GM18508 (cell line): ENCODE measurements at regions not wholly inside any gene's neighbourhood (a gene's known extent, or its start where the extent isn't known, plus 50 kb on each side); places are given as distances from the start of the nearest gene placed in this dataset.
"Not testable (repeated sequence)": the region's sequence is repeated elsewhere in the genome, so short reads cannot be mapped to it uniquely, and the experiment has no call there.

Experiments
- ATAC-seq: cut with Tn5 transposase; IDR thresholded peaks from one replicate; pipeline ENCODE4 v1.9.1; 2021; ENCODE audit warnings: moderate number of reproducible peaks; ENCODE audit not compliant: insufficient read depth, unreplicated experiment

GRCh38 chr12:91774434-91774921 lies 371.2 kb downstream of the BTG1 start:
- no peak for ATAC-seq

- ATAC-seq = no peak
Observed at GRCh38 chr12:91773749-91774429, 371.8 kb downstream of the BTG1 start.

DNA sequence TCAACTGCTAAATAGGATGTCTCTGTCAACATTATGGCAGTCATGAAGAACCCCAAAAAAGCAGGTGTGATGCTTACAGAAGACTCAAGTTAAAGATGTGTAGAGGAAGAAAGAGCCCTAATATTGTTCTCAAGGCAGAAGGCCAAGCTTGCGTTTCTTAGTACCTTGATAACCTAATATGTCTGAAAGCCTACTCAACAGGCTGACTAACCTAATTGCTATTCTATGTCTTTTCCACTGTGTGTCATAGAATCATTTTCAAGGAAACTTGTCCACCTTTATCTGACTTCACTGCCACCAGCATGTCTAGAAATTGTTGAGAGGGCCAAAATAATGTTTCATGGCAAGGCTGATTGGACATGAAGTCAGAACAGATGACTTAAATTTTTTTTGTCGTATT lies 373.2 kb downstream of the BTG1 start:
- no peak for ATAC-seq

GRCh38 chr12:91769736-91770135 lies 375.9 kb downstream of the BTG1 start:
- ATAC-seq = no peak

DNA sequence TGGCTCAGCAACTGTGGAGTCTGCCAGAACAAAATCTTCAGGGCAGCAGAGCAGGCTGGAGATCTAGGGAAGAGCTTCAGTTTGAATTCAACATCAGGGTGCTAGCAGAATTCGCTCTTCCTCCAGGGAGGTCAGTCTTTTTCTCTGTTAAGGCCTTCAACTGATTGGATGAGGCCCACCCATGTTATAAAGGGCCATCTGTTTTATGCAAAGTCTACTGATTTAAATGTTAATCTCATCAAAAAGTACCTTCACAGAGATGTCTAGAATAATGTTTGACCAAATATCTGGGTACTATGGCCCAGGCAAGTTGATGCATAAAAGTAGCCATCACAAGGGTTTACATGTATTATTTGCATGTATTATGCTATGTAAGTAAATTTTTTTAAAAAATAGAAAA lies 378.4 kb downstream of the BTG1 start:
- ATAC-seq = no peak

DNA sequence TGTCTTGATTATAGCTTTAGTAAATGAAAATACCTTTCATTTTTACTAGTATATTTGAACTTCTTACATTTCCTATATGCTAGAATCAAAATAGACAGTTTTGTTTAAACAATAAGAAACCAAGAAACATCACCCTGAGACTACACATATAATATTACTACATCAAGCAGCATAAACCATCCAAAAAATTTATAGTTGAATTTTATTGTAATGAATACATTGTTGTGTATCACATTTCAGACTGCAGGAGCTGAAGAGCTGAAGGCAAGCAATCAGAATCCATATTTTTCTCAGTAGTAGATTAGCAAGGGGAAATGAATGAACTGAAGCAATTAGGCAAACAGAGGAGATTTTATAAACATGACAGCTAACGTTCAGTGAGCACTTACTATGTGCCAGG lies 379.2 kb downstream of the BTG1 start:
- no peak for ATAC-seq

DNA sequence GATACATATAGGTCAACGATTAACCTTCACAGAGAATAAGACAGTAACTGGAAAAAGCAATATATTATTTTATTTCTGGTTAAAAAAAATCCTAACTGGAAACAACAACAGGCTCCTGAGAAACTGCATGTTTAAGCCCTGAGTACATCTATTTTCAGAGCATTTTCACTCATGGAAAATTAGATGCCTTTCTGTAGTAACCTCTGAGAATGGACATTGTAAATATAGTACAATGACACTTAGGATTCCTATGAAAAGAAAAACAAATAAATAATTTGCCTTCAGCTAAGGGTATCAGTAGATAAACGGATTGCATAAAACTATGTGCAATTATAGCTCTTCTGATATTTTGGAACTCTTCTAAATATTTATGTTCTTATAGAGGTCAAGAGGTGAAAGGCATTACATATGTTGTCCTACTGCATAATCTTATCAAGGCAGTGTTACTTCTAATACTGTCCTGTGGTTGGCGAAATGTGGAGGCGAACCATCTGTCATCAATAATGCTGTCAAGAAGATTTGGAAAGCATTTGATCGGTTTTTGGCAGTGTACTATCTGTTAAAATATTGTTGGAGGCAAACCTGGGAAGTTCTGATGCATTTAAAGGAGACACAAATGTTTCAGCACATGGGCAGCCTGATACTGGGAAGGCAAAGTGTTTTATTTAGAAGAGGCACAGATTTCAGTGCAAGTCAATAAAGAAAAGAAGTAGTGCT lies 381.8 kb downstream of the BTG1 start:
- no peak for ATAC-seq

GRCh38 chr12:91753649-91754048 lies 392.0 kb downstream of the BTG1 start:
- no peak for ATAC-seq

DNA sequence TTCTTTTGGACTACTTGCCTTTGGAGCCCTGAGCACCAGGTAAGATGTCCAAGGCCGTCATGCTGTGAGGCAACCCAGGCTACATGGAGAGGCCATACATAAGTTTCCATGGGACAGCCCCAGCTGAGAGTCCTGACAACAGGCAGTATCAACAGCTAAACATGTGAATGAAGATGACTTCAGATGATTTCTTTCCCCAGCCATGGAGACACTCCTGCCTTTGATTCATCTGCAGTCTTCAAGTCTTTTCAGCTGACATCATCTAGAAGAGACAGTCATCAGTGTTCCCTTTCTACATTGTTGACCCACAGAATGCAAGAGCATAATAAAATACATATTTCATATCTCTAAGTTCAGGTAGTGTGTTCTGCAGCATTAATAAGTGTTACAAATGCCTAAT lies 398.7 kb downstream of the BTG1 start:
- ATAC-seq = no peak

GRCh38 chr12:91744597-91744996 lies 401.0 kb downstream of the BTG1 start:
- no peak for ATAC-seq

GRCh38 chr12:91743704-91744321 lies 401.8 kb downstream of the BTG1 start:
- ATAC-seq = no peak

GRCh38 chr12:91743280-91743679 lies 402.4 kb downstream of the BTG1 start:
- no peak for ATAC-seq

- no peak for ATAC-seq
Observed at GRCh38 chr12:91741932-91742331, 403.7 kb downstream of the BTG1 start.

DNA sequence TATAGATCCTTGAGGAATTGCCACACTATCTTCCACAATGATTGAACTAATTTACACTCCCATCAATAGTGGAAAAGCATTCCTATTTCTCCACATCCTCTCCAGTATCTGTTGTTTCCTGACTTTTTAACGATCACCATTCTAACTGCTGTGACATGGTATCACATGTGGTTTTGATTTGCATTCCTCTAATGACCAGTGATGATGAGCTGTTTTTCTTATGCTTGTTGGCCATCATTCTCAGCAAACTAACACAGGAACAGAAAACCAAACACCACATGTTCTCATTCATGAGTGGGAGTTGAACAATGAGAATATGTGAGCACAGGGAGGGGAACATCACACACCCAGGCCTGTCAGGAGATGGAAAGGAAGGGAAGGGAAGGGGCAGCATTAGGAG lies 411.8 kb downstream of the BTG1 start:
- not testable (repeated sequence) for ATAC-seq

DNA sequence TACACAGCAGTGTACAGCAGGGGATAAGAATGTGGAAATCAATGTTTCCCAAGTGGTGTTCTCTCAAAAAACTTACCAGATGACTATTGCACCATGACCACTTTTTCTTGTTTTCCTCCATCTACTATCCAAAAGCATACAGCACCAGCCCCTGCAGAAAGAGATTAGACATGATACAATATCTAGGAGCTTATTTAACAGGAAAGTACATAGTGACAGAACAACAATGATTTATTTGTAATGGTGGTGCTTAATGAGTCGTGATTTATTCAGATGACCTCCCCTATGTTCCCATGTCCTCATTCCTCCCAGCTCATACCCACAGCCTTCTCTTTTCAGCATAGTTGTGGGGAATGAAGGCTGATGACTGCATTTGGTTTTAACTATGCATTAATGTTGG lies 413.6 kb downstream of the BTG1 start:
- ATAC-seq = no peak

GRCh38 chr12:91729543-91729942 lies 416.1 kb downstream of the BTG1 start:
- no peak for ATAC-seq

DNA sequence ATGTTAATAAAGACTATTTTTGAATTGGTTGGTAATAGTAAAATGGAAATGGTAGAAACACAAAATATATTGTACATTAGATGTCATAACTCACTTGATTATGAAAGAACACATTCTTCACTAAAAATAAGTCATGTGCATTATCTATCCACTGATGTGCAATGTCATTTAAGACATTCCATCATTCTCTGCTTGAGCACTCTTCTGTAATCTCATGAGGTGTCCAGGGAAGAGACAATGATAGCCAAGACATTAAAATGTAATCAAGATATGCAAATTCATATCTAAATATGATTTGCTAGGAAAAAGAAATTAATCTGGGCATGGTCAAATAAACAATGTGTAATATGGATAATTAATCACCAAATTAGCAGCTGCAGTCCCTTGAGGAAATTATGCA lies 422.5 kb downstream of the BTG1 start:
- no peak for ATAC-seq

DNA sequence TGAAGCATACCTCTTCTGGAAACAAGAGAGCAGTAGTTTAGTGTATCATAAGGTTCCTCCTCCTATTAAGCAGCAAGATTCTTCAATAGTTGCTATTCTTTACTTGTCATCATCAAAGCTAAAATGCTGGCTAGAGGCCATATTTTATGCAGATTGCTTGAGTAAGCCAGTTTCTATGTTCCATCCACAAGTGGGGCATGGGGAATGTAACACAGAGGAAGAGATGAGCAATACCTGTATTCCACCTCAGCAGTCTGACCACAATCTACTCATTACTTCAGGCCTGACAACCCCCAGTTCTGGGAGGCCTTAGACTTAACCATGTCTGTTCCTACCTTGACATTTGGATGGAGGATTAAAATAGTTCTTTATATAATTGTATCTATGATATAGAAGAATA lies 423.6 kb downstream of the BTG1 start:
- no peak for ATAC-seq

DNA sequence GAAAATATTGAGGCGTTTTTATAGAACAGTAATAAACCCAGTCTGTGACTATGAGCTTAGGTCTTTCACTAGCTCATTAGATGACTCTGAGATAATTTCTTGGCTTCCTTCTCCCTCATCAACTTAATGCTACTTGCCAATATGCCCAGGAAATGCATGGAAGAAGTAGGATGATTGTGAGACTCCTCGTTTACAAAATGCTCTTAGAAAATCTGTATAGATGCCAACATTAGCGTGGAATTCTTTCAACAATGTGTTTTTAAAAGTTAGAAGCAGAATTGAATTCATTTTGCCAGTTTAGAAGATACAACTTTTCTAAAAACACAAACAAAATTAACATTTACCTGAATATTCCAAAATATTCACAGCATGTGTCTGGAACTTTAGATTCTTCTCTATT lies 424.6 kb downstream of the BTG1 start:
- no peak for ATAC-seq

DNA sequence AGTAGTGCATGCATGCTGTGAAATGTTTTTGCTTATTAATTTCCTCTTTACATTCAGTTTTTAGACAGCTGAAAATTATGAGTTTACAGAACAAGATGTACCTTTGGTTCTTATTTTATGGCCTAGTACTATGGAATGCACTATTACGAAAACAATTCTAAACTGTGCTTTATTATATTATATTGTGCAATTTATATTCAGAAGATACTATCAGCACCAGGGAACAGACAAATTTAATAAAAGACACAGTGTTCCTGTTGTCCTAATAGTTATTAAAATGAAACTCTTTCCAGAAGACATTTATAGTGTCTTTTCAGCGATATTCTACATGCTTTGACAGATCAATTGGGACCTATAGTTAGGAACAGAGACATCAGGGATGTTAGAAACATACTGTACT lies 427.3 kb downstream of the BTG1 start:
- no peak for ATAC-seq

DNA sequence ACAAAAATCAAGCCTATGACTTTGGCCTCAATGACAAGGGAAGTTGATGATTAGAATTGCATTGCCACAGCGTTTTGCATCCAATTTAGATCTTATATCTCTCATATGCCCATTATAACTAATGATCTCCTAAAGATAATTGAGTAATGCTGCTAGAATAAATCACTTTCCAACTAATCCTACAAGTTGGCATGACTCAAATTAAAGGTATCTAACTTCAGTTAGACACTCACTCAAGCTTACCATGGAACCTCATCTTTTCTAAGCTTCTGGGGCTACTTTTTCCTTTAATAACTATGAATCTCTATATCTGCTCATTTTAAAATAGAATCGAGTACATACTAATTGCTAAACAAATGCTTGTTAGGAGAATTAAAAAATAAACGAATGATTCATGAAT lies 427.8 kb downstream of the BTG1 start:
- no peak for ATAC-seq

- not testable (repeated sequence) for ATAC-seq
Observed at GRCh38 chr12:91711925-91712324, 433.7 kb downstream of the BTG1 start.
